KBM-7 (cell line): ENCODE measurements at regions not wholly inside any gene's neighbourhood (a gene's known extent, or its start where the extent isn't known, plus 50 kb on each side); places are given as distances from the start of the nearest gene placed in this dataset.

ENCODE experiments used
- DNase-seq: peaks from one replicate; pipeline ENCODE4 v3.0.0-alpha.2; 2015
- in situ Hi-C: fragments of 300-500 bp; cut with MboI; formaldehyde crosslinking; loops from 2 replicates; pipeline ENCODE4 v1.14.3; 2020; ENCODE audit warnings: low sequenced_read_pairs, low pct_unique_long_range_greater_than_20kb, mixed read lengths

- DNase-seq: peak; percentile 58
- in situ Hi-C loops: no loop called here
Observed at GRCh38 chr3:66938338-66938963, 59.7 kb upstream of the KBTBD8 start.

- in situ Hi-C loops: no loop called here
Observed at GRCh38 chr3:66948041-66948440, 50.1 kb upstream of the KBTBD8 start.

More at GRCh38 chr3:66948041-66948440, 50.1 kb upstream of the KBTBD8 start:
- DNase-seq: no peak
